ENCODE measurements at regions not wholly inside any gene's neighbourhood (a gene's known extent, or its start where the extent isn't known, plus 50 kb on each side); places are given as distances from the start of the nearest gene placed in this dataset.

DNA sequence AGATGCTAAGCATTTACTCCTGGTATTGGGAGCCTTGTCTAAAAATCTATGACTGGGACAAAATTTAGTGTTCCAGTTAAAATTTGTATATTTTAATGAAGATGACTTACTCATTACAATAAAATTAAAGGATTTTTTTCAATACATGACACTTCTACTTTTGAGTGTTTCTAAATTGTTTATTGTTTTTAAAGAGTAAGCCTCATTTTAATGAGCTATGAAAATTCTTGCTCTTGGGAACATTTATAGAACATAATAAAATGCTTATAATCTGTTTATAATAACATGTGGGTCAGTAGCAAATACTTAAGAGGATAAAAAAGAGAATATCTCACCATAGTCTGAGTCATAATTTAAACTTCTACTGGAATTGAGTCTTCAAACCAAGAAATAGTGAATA, 149.5 kb downstream of the PLCE1 start:
- intact Hi-C loops (cut with DNase I): no loop called here

DNA sequence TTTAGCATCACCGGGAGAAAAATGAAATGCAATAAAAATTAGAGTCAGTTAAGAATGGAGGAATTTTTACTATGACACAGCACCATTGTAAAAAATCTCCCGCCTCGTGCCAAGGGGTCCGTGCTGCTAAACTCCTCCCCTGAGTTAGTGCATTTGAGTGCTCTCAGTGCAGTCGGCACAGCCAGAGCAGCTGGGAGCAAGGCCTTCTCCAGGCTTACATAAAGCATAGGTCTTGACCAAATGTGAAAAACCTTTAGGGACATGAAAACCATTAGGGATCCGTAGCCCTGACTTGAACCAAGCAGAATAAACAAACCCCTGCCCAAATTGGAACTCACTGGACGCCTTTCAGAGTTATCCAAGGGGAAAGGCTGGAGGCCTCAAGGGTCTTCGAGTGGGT, 152.6 kb downstream of the PLCE1 start:
- no peaks in the 10 kb centered on the region for H3K36me3 ChIP-seq
- 76 to 82% methylated on average over 8 of the region's 8 CpGs for WGBS, 2 donors
- no peaks in the 10 kb centered on the region for H3K27me3 ChIP-seq
- H3K4me1 ChIP-seq: no peaks in the 10 kb centered on the region
- no peaks in the 10 kb centered on the region for H3K9me3 ChIP-seq
- no peak for TF ChIP-seq POLR2A (IDR thresholded peaks at IDR 0.05)
- TF ChIP-seq, protein P1, sequence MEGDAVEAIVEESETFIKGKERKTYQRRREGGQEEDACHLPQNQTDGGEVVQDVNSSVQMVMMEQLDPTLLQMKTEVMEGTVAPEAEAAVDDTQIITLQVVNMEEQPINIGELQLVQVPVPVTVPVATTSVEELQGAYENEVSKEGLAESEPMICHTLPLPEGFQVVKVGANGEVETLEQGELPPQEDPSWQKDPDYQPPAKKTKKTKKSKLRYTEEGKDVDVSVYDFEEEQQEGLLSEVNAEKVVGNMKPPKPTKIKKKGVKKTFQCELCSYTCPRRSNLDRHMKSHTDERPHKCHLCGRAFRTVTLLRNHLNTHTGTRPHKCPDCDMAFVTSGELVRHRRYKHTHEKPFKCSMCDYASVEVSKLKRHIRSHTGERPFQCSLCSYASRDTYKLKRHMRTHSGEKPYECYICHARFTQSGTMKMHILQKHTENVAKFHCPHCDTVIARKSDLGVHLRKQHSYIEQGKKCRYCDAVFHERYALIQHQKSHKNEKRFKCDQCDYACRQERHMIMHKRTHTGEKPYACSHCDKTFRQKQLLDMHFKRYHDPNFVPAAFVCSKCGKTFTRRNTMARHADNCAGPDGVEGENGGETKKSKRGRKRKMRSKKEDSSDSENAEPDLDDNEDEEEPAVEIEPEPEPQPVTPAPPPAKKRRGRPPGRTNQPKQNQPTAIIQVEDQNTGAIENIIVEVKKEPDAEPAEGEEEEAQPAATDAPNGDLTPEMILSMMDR (IDR thresholded peaks at IDR 0.05): no peak
- DNase-seq: no peak
- no peak overlapping the region for H3K4me3 ChIP-seq
- H3K27ac ChIP-seq: no peak overlapping the region
- intact Hi-C loops (cut with DNase I): no loop called here

More for the DNA sequence above, 149.5 kb downstream of the PLCE1 start:
- no peaks in the 10 kb centered on the region for H3K4me1 ChIP-seq
- H3K27ac ChIP-seq: no peak overlapping the region
- no peak for DNase-seq
- H3K36me3 ChIP-seq: no peaks in the 10 kb centered on the region
- H3K4me3 ChIP-seq: no peak overlapping the region
- no peaks in the 10 kb centered on the region for H3K27me3 ChIP-seq
- TF ChIP-seq, protein P1 (IDR thresholded peaks at IDR 0.05): no peak
- TF ChIP-seq POLR2A (IDR thresholded peaks at IDR 0.05): no peak
- no peaks in the 10 kb centered on the region for H3K9me3 ChIP-seq

DNA sequence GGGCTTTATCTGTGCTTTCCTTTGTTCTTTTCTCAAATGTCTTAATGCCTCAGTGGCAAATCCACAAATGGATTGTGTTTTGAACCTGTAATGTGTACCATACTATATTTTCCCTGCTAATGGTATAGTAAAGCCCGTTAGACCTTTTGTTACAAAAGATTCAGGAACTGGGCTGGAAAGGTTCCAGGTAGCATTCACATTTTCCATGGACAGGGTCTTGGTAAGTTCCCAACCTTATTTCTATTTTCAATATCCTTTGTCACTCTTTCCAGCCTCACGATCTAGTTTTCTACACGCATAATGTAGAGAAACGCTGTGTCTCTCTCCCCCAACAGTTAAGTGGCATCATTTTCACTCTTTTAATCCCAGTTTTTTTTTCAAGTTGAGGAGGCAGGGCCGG, 153.0 kb downstream of the PLCE1 start:
- Histone ChIP-seq H3K27me3 (no peaks in the 10 kb centered on the region), H3K36me3 (no peaks in the 10 kb centered on the region), H3K27ac (no peak overlapping the region), H3K4me1 (no peaks in the 10 kb centered on the region), H3K9me3 (no peaks in the 10 kb centered on the region), H3K4me3 (no peak overlapping the region)
- intact Hi-C loops (cut with DNase I): no loop called here
- no peak for TF ChIP-seq POLR2A (IDR thresholded peaks at IDR 0.05)
- TF ChIP-seq, protein P1 (IDR thresholded peaks at IDR 0.05): no peak
- WGBS, 2 donors: 79 to 81% methylated on average over 4 to 5 of the region's 5 CpGs
- DNase-seq: no peak

DNA sequence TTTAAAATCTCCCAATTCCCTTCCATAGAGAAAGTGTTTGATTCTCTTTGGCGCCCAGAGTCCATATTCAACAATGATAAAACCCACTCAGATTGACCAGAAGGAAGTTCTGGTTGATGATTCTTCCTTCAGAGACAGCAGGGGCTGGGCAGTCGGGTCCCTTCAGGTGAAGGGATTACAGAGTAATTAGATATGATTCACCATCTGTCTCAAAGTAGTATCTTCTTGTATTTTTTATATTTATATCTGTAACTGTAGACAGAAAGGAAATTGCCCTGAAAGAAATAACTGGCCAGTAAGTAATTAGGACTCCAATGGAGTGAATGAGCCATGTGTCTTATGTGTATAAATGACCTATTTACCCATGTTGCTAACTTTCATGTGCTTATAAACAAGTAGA, 156.0 kb downstream of the PLCE1 start:
- intact Hi-C loops (cut with DNase I): no loop called here
- Histone ChIP-seq H3K36me3 (no peaks in the 10 kb centered on the region), H3K9me3 (no peaks in the 10 kb centered on the region), H3K27ac (no peak overlapping the region), H3K4me3 (no peak overlapping the region), H3K27me3 (no peaks in the 10 kb centered on the region), H3K4me1 (no peaks in the 10 kb centered on the region)
- no peak for TF ChIP-seq POLR2A (IDR thresholded peaks at IDR 0.05)
- TF ChIP-seq, protein P1 (IDR thresholded peaks at IDR 0.05): no peak
- 65 to 80% methylated on average over 2 of the region's 2 CpGs for WGBS, 2 donors
- no peak for DNase-seq

DNA sequence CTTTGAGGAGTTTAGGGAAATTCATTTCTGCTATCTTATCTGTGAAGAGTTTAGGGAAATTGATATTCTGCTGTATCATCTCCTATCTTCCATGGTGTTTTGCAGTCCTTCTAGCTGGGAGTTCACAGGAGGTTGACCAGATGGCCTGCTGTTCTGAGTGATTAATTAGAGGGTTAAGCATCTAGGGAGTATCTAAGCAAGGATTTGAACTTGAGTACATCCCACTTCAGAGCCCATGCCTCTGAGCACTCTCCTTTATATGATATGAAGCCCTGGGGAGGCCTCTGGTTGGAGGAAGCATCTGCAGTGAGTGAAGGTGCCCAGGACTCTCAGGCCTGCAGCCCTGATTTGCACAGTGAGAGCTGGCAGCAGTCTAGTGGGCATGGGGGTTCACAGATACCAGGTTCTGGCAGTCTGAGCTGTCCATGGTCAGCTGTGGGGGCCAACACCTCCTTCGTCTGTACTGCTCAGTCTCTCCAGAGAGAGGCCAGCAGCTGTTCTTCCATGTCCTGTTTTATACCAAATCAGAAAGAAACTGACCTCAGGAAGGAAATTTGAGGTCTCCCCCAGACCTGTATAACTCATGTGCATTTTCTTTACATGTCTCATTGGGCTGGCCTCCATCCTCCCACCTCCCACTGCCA, 156.9 kb downstream of the PLCE1 start:
- intact Hi-C loops (cut with DNase I): no loop called here
- no peak overlapping the region for H3K4me3 ChIP-seq
- H3K27me3 ChIP-seq: no peaks in the 10 kb centered on the region
- no peaks in the 10 kb centered on the region for H3K36me3 ChIP-seq
- TF ChIP-seq POLR2A (IDR thresholded peaks at IDR 0.05): no peak
- TF ChIP-seq, protein P1 (IDR thresholded peaks at IDR 0.05): no peak
- no peaks in the 10 kb centered on the region for H3K4me1 ChIP-seq
- H3K27ac ChIP-seq: no peak overlapping the region
- WGBS, 2 donors: 75% methylated on average over 1 of the region's 1 CpG; no CpG with 5 or more reads in 1 of the 2 donors
- H3K9me3 ChIP-seq: no peaks in the 10 kb centered on the region
- no peak for DNase-seq
